ENCODE measurements at regions not wholly inside any gene's neighbourhood (a gene's known extent, or its start where the extent isn't known, plus 50 kb on each side); places are given as distances from the start of the nearest gene placed in this dataset.

DNA sequence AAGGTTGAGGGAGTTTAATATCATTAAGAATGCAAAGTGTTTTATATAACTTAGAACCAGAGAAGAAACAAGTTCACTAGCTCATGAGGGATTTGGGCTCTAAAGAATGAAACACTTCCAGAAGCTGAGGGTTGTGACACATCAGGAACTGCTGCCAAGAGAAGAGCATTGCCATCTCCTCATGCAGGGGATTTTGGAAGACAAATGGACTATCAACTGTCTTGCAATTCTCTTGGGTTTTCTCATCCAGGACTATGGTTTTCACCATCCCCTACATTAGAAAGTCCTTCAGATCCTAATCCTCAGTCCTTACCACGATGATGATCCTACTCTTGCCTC is 59.7 kb upstream of the KL start:
- TF ChIP-seq, protein P1, sequence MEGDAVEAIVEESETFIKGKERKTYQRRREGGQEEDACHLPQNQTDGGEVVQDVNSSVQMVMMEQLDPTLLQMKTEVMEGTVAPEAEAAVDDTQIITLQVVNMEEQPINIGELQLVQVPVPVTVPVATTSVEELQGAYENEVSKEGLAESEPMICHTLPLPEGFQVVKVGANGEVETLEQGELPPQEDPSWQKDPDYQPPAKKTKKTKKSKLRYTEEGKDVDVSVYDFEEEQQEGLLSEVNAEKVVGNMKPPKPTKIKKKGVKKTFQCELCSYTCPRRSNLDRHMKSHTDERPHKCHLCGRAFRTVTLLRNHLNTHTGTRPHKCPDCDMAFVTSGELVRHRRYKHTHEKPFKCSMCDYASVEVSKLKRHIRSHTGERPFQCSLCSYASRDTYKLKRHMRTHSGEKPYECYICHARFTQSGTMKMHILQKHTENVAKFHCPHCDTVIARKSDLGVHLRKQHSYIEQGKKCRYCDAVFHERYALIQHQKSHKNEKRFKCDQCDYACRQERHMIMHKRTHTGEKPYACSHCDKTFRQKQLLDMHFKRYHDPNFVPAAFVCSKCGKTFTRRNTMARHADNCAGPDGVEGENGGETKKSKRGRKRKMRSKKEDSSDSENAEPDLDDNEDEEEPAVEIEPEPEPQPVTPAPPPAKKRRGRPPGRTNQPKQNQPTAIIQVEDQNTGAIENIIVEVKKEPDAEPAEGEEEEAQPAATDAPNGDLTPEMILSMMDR (IDR thresholded peaks at IDR 0.05; ENCODE audit: insufficient read depth, low read depth, low read length), result no peak
- TF ChIP-seq EZH2 (IDR thresholded peaks at IDR 0.05; ENCODE audit: insufficient read depth, low read length), result no peak
